AG08396 (cell line): ENCODE measurements at regions not wholly inside any gene's neighbourhood (a gene's known extent, or its start where the extent isn't known, plus 50 kb on each side); places are given as distances from the start of the nearest gene placed in this dataset.
"Not testable (repeated sequence)": the region's sequence is repeated elsewhere in the genome, so short reads cannot be mapped to it uniquely, and the experiment has no call there.

Experiments
- DNase-seq: peaks from one replicate; pipeline ENCODE4 v3.0.0; 2012; ENCODE audit warnings: low spot score, mixed read lengths

- DNase-seq = no peak
Observed at GRCh38 chr14:105889666-105890473, 363.5 kb downstream of the TMEM121 start.

- DNase-seq = no peak
Observed at GRCh38 chr14:105890474-105891220, 364.3 kb downstream of the TMEM121 start.

GRCh38 chr14:105891221-105891602, 364.8 kb downstream of the TMEM121 start:
- no peak for DNase-seq

- no peak for DNase-seq
Observed at GRCh38 chr14:105891631-105892452, 365.5 kb downstream of the TMEM121 start.

- DNase-seq = not testable (repeated sequence)
Observed at GRCh38 chr14:105892453-105893441, 366.4 kb downstream of the TMEM121 start.

- not testable (repeated sequence) for DNase-seq
Observed at GRCh38 chr14:105893686-105894085, 367.3 kb downstream of the TMEM121 start.

GRCh38 chr14:105894125-105894977, 368.0 kb downstream of the TMEM121 start:
- no peak for DNase-seq

GRCh38 chr14:105894978-105895881, 368.8 kb downstream of the TMEM121 start:
- DNase-seq = no peak

GRCh38 chr14:105896206-105896605, 369.8 kb downstream of the TMEM121 start:
- not testable (repeated sequence) for DNase-seq

- DNase-seq = not testable (repeated sequence)
Observed at GRCh38 chr14:105896961-105897724, 370.8 kb downstream of the TMEM121 start.

GRCh38 chr14:105897725-105898113, 371.3 kb downstream of the TMEM121 start:
- no peak for DNase-seq

- DNase-seq = no peak
Observed at GRCh38 chr14:105898482-105899010, 372.2 kb downstream of the TMEM121 start.

GRCh38 chr14:105899071-105899641, 372.8 kb downstream of the TMEM121 start:
- DNase-seq = no peak

GRCh38 chr14:105899657-105900397, 373.4 kb downstream of the TMEM121 start:
- DNase-seq = no peak

GRCh38 chr14:105900398-105901160, 374.2 kb downstream of the TMEM121 start:
- DNase-seq = no peak

- DNase-seq = no peak
Observed at GRCh38 chr14:105901226-105901625, 374.8 kb downstream of the TMEM121 start.
